H1 (cell line): ENCODE measurements at regions not wholly inside any gene's neighbourhood (a gene's known extent, or its start where the extent isn't known, plus 50 kb on each side); places are given as distances from the start of the nearest gene placed in this dataset.

ENCODE experiments used
- CHD2 ChIP-seq: IDR thresholded peaks from 2 replicates; pipeline ENCODE4 v1.6.1; 2012; ENCODE audit warnings: low read length, improper control_type of control experiment
- CHD7 ChIP-seq: fragments of 300-600 bp; sonication (generic); IDR thresholded peaks from 2 replicates; pipeline ENCODE4 v1.7.1; 2012; ENCODE audit warnings: low read length, moderate library complexity, mild to moderate bottlenecking, inconsistent platforms; ENCODE audit not compliant: insufficient replicate concordance
- EGR1 ChIP-seq: IDR thresholded peaks from 2 replicates; pipeline ENCODE4 v1.6.1; 2011; ENCODE audit warnings: low read depth, low read length, borderline replicate concordance
- SIRT6 ChIP-seq: IDR thresholded peaks from one replicate; pipeline ENCODE4 v1.7.1; 2012; ENCODE audit warnings: low read length, inconsistent platforms
- SIX5 ChIP-seq: IDR thresholded peaks from 2 replicates; pipeline ENCODE4 v1.6.1; 2011; ENCODE audit warnings: mild to moderate bottlenecking, low read depth, low read length
- SP4 ChIP-seq: IDR thresholded peaks from 2 replicates; pipeline ENCODE4 v1.6.1; 2012; ENCODE audit warnings: low read length, inconsistent platforms
- ZNF274 ChIP-seq: IDR thresholded peaks from 2 replicates; pipeline ENCODE4 v1.7.0; 2012; ENCODE audit warnings: low read length, borderline replicate concordance; ENCODE audit errors: extremely low read depth

GRCh38 chr11:110830747-110831146 lies 118.5 kb upstream of the ARHGAP20 start (continued):
- TF ChIP-seq CHD7 (no peak), SIX5 (no peak), SIRT6 (no peak), ZNF274 (no peak), SP4 (no peak), EGR1 (no peak), CHD2 (no peak)
- TF ChIP-seq, all 59 proteins: peak for 0
